Kidney glomerular epithelial cell (primary cell): ENCODE measurements at regions not wholly inside any gene's neighbourhood (a gene's known extent, or its start where the extent isn't known, plus 50 kb on each side); places are given as distances from the start of the nearest gene placed in this dataset.

Experiments
- DNase-seq: peaks from one replicate; lab custom pipeline; 2025; lab: John Stamatoyannopoulos, UW

GRCh38 chr6:125491860-125492618 lies 190.3 kb upstream of the HDDC2 start:
- no peak for DNase-seq

- DNase-seq = no peak
Measured at GRCh38 chr6:125498606-125499005, 196.8 kb upstream of the HDDC2 start.

GRCh38 chr6:125499535-125499934 lies 197.8 kb upstream of the HDDC2 start:
- DNase-seq = no peak

- no peak for DNase-seq
Measured at GRCh38 chr6:125503181-125503580, 201.4 kb upstream of the HDDC2 start.

GRCh38 chr6:125507987-125508655 lies 206.4 kb upstream of the HDDC2 start:
- peak; percentile 52 for DNase-seq

GRCh38 chr6:125508793-125509192 lies 207.0 kb upstream of the HDDC2 start:
- DNase-seq = no peak

GRCh38 chr6:125509477-125509876 lies 207.7 kb upstream of the HDDC2 start:
- no peak for DNase-seq

- no peak for DNase-seq
Measured at GRCh38 chr6:125510405-125510804, 208.6 kb upstream of the HDDC2 start.

- DNase-seq = no peak
Measured at GRCh38 chr6:125511809-125512396, 210.1 kb upstream of the HDDC2 start.

GRCh38 chr6:125512621-125513020 lies 210.9 kb upstream of the HDDC2 start:
- DNase-seq = no peak

GRCh38 chr6:125513978-125514377 lies 212.2 kb upstream of the HDDC2 start:
- DNase-seq = no peak

- no peak for DNase-seq
Measured at GRCh38 chr6:125516644-125517043, 214.9 kb upstream of the HDDC2 start.

GRCh38 chr6:125519367-125519766 lies 217.6 kb upstream of the HDDC2 start:
- no peak for DNase-seq

GRCh38 chr6:125524356-125524755 lies 222.6 kb upstream of the HDDC2 start:
- no peak for DNase-seq

GRCh38 chr6:125526007-125526720 lies 223.3 kb upstream of the HEY2 start:
- DNase-seq = no peak

GRCh38 chr6:125528621-125529041 lies 220.8 kb upstream of the HEY2 start:
- no peak for DNase-seq

GRCh38 chr6:125529061-125529460 lies 220.4 kb upstream of the HEY2 start:
- no peak for DNase-seq

- DNase-seq = peak; percentile 18
Measured at GRCh38 chr6:125533710-125534397, 215.6 kb upstream of the HEY2 start.

- DNase-seq = no peak
Measured at GRCh38 chr6:125534430-125535263, 214.8 kb upstream of the HEY2 start.

- DNase-seq = no peak
Measured at GRCh38 chr6:125537090-125537489, 212.3 kb upstream of the HEY2 start.

GRCh38 chr6:125539892-125540291 lies 209.5 kb upstream of the HEY2 start:
- no peak for DNase-seq
